Spleen (tissue), 7 donors: ENCODE measurements at regions not wholly inside any gene's neighbourhood (a gene's known extent, or its start where the extent isn't known, plus 50 kb on each side); places are given as distances from the start of the nearest gene placed in this dataset.

Source experiments
- CTCF ChIP-seq, 11 experiments: fragments of 200-600 bp in 7 of 11; fragments of 450-650 bp in 4 of 11; sonication (generic) in 4 of 11; IDR thresholded peaks in 8 of 11; conservative IDR thresholded peaks in 3 of 11; 1 replicate in 7 of 11; 2 replicates in 4 of 11; pipeline versions ENCODE4 v1.4.0 to v1.8.0; 2016 to 2021; ENCODE audit warnings: antibody characterized with exemption in 11 of 11, inconsistent platforms in 4 of 11, mild to moderate bottlenecking in 1 of 11
- POLR2A ChIP-seq, 3 donors: fragments of 450-650 bp; IDR thresholded peaks; one replicate each; pipeline ENCODE4 v1.5.1; 2017; ENCODE audit warnings: antibody characterized with exemption in 3 of 3, mild to moderate bottlenecking in 1 of 3
- donor health status: DM: no; HTN: no; CAD: no; lungs with moderate emphysema.
- donor health status: DM: no; HTN: no; CAD: no.
- donor health status: DM: no; HTN: no; CAD: no.

- no peak for TF ChIP-seq POLR2A (IDR thresholded peaks at IDR 0.05)
- TF ChIP-seq CTCF (IDR thresholded peaks at IDR 0.05 in 8 of 11, conservative IDR thresholded peaks at IDR 0.05 in 3 of 11), result no peak
Observed at GRCh38 chr22:44442186-44442815, 55.7 kb downstream of the RTL6 start.
